Medulla oblongata (tissue), 1 donor: ENCODE measurements at regions not wholly inside any gene's neighbourhood (a gene's known extent, or its start where the extent isn't known, plus 50 kb on each side); places are given as distances from the start of the nearest gene placed in this dataset.
"Not testable (repeated sequence)": the region's sequence is repeated elsewhere in the genome, so short reads cannot be mapped to it uniquely, and the experiment has no call there.

Experiments
- DNase-seq: peaks from one replicate; pipeline ENCODE4 v3.0.0-alpha.2; 2015; ENCODE audit errors: extremely low spot score

GRCh38 chr15:91414124-91414523, 314.1 kb downstream of the SV2B start:
- no peak for DNase-seq

GRCh38 chr15:91415258-91415657, 315.2 kb downstream of the SV2B start:
- not testable (repeated sequence) for DNase-seq

- no peak for DNase-seq
Measured at GRCh38 chr15:91420689-91421088, 320.6 kb downstream of the SV2B start.

GRCh38 chr15:91422797-91423196, 322.7 kb downstream of the SV2B start:
- DNase-seq: no peak

GRCh38 chr15:91424001-91424400, 323.9 kb downstream of the SV2B start:
- no peak for DNase-seq

GRCh38 chr15:91426412-91426811, 326.4 kb downstream of the SV2B start:
- no peak for DNase-seq

- no peak for DNase-seq
Measured at GRCh38 chr15:91429973-91430372, 329.9 kb downstream of the SV2B start.

GRCh38 chr15:91431041-91431715, 331.1 kb downstream of the SV2B start:
- no peak for DNase-seq

GRCh38 chr15:91435113-91435512, 335.1 kb downstream of the SV2B start:
- DNase-seq: no peak

- DNase-seq: no peak
Measured at GRCh38 chr15:91444656-91445055, 344.6 kb downstream of the SV2B start.

- no peak for DNase-seq
Measured at GRCh38 chr15:91445695-91446228, 345.7 kb downstream of the SV2B start.

- DNase-seq: no peak
Measured at GRCh38 chr15:91447991-91448644, 348.1 kb downstream of the SV2B start.

GRCh38 chr15:91453376-91453775, 353.3 kb downstream of the SV2B start:
- DNase-seq: not testable (repeated sequence)

- DNase-seq: no peak
Measured at GRCh38 chr15:91456251-91456718, 356.2 kb downstream of the SV2B start.

- no peak for DNase-seq
Measured at GRCh38 chr15:91456921-91457320, 356.9 kb downstream of the SV2B start.

- no peak for DNase-seq
Measured at GRCh38 chr15:91461377-91461776, 361.3 kb downstream of the SV2B start.

- DNase-seq: no peak
Measured at GRCh38 chr15:91465086-91465485, 365.0 kb downstream of the SV2B start.

- no peak for DNase-seq
Measured at GRCh38 chr15:91465696-91466095, 365.6 kb downstream of the SV2B start.

- no peak for DNase-seq
Measured at GRCh38 chr15:91468871-91469580, 369.0 kb downstream of the SV2B start.

GRCh38 chr15:91469632-91470567, 369.8 kb downstream of the SV2B start:
- DNase-seq: no peak

- DNase-seq: no peak
Measured at GRCh38 chr15:91471468-91471867, 371.4 kb downstream of the SV2B start.
